ENCODE measurements at regions not wholly inside any gene's neighbourhood (a gene's known extent, or its start where the extent isn't known, plus 50 kb on each side); places are given as distances from the start of the nearest gene placed in this dataset.

DNA sequence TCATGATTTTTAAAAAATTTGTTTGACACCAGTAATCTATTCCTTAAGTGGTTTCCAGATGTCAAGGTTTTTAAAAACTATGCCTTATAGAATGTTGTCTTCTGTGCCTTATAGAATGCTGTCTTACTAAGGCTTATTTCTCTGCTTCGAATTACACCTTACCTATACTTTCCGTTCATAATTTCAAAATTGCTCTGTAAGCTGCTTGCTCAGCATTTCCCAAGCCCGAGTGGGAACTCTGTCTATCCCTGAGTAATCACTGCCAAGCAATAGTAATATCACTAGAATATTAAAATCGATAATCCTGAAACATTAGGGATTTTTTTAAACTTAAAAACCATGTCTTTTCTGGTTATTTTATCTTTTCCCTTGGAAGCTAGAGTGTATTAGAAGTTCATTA is 376.3 kb downstream of the PIK3R1 start:
- TF ChIP-seq POLR2A (IDR thresholded peaks at IDR 0.05) = no peak
- TF ChIP-seq, protein P1, sequence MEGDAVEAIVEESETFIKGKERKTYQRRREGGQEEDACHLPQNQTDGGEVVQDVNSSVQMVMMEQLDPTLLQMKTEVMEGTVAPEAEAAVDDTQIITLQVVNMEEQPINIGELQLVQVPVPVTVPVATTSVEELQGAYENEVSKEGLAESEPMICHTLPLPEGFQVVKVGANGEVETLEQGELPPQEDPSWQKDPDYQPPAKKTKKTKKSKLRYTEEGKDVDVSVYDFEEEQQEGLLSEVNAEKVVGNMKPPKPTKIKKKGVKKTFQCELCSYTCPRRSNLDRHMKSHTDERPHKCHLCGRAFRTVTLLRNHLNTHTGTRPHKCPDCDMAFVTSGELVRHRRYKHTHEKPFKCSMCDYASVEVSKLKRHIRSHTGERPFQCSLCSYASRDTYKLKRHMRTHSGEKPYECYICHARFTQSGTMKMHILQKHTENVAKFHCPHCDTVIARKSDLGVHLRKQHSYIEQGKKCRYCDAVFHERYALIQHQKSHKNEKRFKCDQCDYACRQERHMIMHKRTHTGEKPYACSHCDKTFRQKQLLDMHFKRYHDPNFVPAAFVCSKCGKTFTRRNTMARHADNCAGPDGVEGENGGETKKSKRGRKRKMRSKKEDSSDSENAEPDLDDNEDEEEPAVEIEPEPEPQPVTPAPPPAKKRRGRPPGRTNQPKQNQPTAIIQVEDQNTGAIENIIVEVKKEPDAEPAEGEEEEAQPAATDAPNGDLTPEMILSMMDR (IDR thresholded peaks at IDR 0.05 in 8 of 11, conservative IDR thresholded peaks at IDR 0.05 in 3 of 11) = no peak
